SK-N-DZ (cell line): ENCODE measurements at regions not wholly inside any gene's neighbourhood (a gene's known extent, or its start where the extent isn't known, plus 50 kb on each side); places are given as distances from the start of the nearest gene placed in this dataset.

Experiments
- DNase-seq: peaks from one replicate; pipeline ENCODE4 v3.0.0-alpha.2; 2015; ENCODE audit warnings: low spot score

DNA sequence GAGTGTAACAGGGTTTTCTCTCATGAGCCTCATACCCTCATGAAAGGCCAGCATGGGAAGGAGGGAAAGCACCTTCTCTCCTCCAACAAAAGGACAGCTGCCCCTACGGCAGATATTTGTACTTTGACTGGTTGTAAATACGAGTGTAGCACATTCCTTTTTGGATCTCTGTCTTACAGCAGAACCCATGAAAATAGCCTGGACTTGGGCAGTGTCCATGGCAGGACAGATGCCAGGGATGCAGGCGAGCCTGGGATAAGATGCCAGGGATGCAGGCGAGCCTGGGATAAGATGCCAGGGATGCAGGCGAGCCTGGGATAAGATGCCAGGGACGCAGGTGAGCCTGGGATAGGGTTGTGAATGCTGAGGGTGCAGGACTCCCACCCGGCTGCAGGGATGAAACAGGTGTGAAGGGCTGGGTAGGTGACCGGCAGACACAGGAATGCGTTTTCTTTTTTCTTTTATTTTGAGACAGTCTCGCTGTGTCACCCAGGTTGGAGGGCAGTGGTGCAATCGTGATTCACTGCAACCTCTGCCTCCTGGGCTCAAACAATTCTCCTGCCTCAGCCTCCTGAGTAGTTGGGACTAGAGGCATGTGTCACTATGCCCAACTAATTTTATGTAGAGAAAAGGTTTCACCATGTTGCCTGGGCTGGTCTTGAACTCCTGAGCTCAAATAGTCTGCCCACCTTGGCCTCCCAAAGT lies 120.0 kb downstream of the BEGAIN start:
- no peak for DNase-seq

DNA sequence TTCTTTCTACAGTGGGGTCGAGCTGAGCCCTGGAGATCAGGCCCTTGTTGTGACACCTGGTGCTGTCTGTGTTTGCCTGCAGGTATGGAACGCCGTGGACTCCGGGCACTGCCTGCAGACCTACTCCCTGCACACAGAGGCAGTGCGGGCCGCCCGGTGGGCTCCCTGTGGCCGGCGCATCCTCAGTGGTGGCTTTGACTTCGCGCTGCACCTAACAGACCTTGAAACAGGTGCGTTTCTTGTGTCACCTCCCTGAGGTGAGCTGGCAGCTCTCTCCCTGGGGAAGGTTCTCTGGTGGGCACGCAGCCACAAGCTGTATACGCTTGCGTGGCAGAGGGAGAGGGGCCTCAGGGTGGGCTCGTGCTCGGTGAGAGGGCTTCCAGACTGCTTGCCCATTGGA lies 119.3 kb downstream of the BEGAIN start:
- DNase-seq, result no peak

- DNase-seq, result no peak
Measured at GRCh38 chr14:100468557-100468956, 118.7 kb downstream of the BEGAIN start.

DNA sequence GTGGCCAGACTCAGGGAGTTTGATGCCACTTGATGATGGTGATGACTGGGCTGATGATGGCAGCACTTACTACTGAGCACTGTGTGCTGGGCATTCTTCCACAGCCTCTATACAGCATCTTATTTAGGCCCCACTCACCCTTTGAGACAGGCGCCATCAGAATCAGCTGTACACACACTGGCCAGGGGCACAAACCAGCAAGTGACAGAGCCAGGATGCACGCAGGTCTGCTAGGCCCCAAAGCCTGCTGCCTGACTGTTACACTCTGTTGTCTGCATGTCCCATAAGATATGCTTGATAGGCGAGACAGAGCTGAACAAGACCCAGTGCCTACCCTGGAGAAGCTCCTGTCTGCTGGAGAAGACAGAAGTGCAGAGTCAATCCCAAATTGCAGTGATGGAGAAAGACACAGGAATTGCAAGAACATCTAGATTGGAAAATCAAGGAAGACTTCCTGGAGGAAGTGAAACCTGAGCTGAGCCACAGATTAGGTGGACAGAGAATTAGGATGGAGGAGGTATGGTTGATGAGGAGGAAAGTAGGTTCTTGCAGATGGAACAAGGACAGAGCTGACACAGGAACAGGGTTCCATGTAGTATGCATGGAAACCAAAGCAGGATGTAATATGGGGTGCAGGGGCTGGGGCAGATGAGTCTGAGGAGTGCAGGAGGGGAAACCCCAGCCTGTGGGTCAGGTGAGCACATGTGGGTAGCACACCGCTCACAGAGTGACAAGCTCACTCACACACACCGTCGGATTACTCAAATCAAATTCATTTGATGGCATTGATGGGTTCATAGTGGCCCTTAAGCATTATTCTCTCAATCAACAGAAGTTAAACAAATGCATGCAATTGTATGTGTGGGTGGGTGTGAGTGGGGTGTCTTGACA lies 117.3 kb downstream of the BEGAIN start:
- DNase-seq, result no peak

DNA sequence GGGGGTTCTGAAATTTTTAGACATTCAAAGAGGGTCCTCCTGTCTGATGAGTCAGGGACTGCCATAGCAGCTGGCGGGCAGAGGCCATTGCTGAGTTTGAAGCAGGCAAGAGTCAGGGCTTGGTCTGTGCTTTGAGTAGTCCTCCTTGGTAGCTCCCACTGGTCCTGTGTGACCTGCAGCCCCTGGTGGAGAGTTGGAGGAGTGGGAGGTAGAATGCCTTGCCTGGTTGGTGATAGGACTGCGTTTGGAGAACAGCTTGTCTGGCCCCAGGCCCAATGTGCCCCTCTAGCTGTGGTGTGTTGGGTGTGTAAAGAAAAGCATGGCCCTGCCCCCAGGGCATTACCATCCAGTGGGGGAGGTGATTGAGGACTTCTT lies 116.7 kb downstream of the BEGAIN start:
- DNase-seq, result no peak

DNA sequence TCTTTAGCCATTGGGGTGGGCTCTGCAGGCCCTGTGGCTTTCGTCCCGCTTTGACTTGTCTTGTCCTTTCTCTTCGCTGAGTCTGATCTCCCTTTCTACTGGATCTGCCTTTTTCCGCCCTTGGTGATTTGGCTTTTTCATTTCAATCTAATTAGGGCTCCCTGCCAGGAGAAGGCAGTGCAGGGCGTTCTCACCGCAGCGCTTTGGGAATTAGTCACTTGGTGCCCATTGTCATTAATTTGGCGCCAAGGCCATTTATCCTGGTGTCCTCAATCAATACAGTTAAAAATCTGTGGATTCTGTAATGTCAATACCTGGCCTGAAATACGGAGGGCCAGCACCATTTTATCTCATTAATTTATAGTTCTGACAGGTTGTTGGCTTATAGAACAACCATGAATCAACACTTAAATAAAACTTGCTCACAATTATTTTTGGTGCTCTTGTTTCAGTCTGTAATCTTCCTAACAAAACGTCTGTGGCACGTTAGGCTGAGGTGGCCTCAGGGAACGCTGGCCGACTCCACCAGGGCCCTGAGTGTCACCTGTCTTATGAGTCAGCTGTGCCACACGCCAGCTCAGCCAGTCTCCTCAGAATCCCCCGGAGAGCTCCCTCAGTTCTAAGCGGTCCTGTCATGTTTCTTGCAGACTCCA lies 115.7 kb downstream of the BEGAIN start:
- DNase-seq, result no peak

- no peak for DNase-seq
Measured at GRCh38 chr14:100472094-100472455, 115.1 kb downstream of the BEGAIN start.

GRCh38 chr14:100472491-100472890 lies 114.7 kb downstream of the BEGAIN start:
- DNase-seq, result no peak

- no peak for DNase-seq
Measured at GRCh38 chr14:100473249-100473648, 114.0 kb downstream of the BEGAIN start.

DNA sequence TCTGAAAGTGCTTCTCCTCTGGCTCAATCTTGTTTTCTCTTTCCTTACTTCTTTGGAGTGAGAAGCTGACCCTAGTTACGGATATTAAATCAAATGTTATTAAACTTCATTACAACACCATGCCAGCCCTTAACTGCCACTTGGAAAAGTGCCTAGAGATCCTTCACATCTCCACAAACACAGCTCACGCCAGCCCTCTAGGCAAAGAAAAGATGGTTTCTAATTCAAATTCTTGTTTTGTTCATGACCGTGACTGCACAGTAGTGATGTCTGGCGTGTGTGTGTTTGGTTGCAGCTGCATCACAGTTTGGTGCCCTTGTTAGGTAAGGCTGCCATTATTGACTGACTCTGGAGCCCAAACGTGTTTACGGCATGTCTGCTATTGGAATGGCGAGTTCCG lies 113.0 kb downstream of the BEGAIN start:
- no peak for DNase-seq

DNA sequence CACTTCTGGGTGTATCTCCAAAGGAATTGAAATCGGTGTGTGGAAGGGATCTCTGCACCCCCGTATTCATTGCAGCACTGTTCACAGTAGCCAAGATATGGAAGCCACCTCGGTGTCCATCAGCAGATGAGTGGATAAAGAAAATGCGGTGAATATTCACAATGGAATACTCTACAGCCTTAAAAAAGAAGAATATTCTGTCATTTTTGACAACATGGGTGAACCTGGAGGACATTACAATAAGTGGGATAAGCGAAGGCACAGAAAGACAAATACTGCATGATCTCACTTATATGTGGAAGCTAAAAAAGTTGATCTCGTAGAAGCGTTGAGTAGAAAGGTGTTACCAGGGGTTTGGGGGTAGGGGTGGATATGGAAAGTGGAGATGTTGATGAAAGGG lies 111.9 kb downstream of the BEGAIN start:
- DNase-seq, result no peak

GRCh38 chr14:100476012-100476822 lies 111.0 kb downstream of the BEGAIN start:
- DNase-seq, result no peak

GRCh38 chr14:100484531-100485267 lies 102.5 kb downstream of the BEGAIN start:
- DNase-seq, result no peak

DNA sequence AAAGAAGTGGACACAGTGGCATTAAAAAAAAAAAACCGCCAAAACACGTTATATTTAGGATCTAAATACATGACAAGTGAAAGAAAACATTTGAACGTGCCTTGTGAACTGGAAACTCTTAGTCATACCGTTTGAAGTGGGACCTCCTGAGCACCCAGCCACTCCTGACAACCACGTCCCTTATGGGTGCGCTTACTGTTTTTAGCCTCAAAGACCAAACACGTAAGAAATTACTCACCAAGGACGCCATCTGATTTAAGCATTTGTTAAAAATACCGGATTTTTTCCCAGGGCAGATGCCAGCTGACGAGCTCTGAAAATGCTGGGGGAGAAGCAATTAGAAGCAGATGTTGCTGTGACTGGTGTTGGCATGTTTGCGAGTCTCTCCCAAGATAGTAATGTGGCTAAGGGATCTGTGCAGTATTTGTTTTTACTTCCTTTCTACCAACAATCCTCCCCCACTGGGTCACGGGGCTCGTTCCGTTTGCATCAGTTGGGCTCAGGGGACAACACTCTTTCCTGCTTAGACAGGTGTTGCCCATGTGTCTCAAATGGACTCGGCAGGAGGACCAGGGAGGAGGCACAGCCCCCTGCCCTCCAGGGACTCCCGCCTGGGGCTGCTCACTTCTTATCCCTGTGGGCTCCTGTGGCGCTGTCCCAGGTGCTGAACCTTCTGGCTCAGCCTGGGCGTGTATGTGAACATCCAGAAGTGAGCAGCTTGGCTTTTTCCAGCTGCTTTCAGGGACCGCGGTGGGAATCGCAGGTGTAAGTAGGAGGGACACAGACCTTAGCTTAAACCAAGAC lies 101.0 kb downstream of the BEGAIN start:
- DNase-seq, result no peak
